Endothelial cell of umbilical vein (primary cell): ENCODE measurements at regions not wholly inside any gene's neighbourhood (a gene's known extent, or its start where the extent isn't known, plus 50 kb on each side); places are given as distances from the start of the nearest gene placed in this dataset.

Experiments
- CTCF ChIP-seq, 2 donors: IDR thresholded peaks; 1 replicate in 1 of 2; 2 replicates in 1 of 2; pipeline ENCODE4 v1.5.1; 2011; ENCODE audit warnings: low read length in 2 of 2, mild to moderate bottlenecking in 2 of 2, moderate library complexity in 2 of 2, control low read depth in 1 of 2, inconsistent platforms in 1 of 2, low read depth in 1 of 2; ENCODE audit not compliant: insufficient read depth in 1 of 2; ENCODE audit errors: extremely low read depth in 1 of 2
- EZH2 ChIP-seq: IDR thresholded peaks from 2 replicates; pipeline ENCODE4 v1.6.1; 2012; ENCODE audit warnings: borderline replicate concordance, low read depth, mild to moderate bottlenecking, moderate library complexity, low read length, inconsistent platforms; ENCODE audit not compliant: severe bottlenecking
- GATA2 ChIP-seq: IDR thresholded peaks from 2 replicates; pipeline ENCODE4 v1.7.0; 2011; ENCODE audit warnings: low read depth, mild to moderate bottlenecking, moderate library complexity, mixed read lengths, low read length; ENCODE audit not compliant: insufficient read length, insufficient read depth
- JUN ChIP-seq: IDR thresholded peaks from 2 replicates; pipeline ENCODE4 v1.6.1; 2011; ENCODE audit warnings: borderline replicate concordance, low read depth; ENCODE audit not compliant: insufficient read length, insufficient read depth
- MYC ChIP-seq: IDR thresholded peaks from one replicate; pipeline ENCODE4 v1.6.1; 2011; ENCODE audit warnings: mild to moderate bottlenecking, low read depth, low read length
- POLR2A ChIP-seq: IDR thresholded peaks from 2 replicates; pipeline ENCODE4 v1.6.1; 2012; ENCODE audit warnings: low read depth, mild to moderate bottlenecking, control low read depth, low read length
- POLR2AphosphoS5 ChIP-seq: IDR thresholded peaks from 2 replicates; pipeline ENCODE4 v1.6.1; 2012; ENCODE audit warnings: low read depth, mild to moderate bottlenecking, control low read depth, low read length, moderate library complexity; ENCODE audit not compliant: insufficient read depth
- TF ChIP-seq, protein P1 (sequence below): IDR thresholded peaks from 2 replicates; pipeline ENCODE4 v1.6.1; 2011; ENCODE audit not compliant: insufficient read depth, insufficient read length

- TF ChIP-seq CTCF (IDR thresholded peaks at IDR 0.05; ENCODE audit: extremely low read depth in 1 of 2, insufficient read depth in 1 of 2, low read depth in 1 of 2, low read length in 2 of 2) (no peak), POLR2A (no peak), GATA2 (no peak), EZH2 (no peak), POLR2AphosphoS5 (no peak), JUN (no peak), MYC (no peak)
- TF ChIP-seq, protein P1, sequence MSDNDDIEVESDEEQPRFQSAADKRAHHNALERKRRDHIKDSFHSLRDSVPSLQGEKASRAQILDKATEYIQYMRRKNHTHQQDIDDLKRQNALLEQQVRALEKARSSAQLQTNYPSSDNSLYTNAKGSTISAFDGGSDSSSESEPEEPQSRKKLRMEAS: no peak
Measured at GRCh38 chr21:15289896-15290841, 225.4 kb upstream of the NRIP1 start.
